ENCODE measurements at regions not wholly inside any gene's neighbourhood (a gene's known extent, or its start where the extent isn't known, plus 50 kb on each side); places are given as distances from the start of the nearest gene placed in this dataset.

DNA sequence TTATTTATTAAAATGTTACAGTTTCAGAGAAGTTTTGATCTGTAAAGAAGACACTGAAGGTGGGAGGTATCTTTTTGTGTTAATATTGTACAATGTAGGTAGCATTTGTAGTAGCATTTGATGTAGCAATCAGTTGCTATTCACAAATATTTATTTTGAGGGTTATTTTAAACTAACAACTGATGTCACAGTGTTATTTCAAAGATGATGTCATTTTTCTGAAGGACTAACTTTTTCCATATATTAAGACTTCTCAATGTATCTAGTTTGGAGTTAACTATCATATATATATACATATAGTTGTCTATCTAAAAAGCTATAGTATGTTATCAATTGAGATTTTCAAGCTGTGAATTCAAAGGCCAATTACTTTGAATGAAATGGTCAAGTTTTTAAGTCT lies 1003.3 kb downstream of the DSC3 start:
- TF ChIP-seq, protein P1, sequence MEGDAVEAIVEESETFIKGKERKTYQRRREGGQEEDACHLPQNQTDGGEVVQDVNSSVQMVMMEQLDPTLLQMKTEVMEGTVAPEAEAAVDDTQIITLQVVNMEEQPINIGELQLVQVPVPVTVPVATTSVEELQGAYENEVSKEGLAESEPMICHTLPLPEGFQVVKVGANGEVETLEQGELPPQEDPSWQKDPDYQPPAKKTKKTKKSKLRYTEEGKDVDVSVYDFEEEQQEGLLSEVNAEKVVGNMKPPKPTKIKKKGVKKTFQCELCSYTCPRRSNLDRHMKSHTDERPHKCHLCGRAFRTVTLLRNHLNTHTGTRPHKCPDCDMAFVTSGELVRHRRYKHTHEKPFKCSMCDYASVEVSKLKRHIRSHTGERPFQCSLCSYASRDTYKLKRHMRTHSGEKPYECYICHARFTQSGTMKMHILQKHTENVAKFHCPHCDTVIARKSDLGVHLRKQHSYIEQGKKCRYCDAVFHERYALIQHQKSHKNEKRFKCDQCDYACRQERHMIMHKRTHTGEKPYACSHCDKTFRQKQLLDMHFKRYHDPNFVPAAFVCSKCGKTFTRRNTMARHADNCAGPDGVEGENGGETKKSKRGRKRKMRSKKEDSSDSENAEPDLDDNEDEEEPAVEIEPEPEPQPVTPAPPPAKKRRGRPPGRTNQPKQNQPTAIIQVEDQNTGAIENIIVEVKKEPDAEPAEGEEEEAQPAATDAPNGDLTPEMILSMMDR (IDR thresholded peaks at IDR 0.05; ENCODE audit: poor library complexity), result no peak
- TF ChIP-seq EZH2 (IDR thresholded peaks at IDR 0.05; ENCODE audit: borderline replicate concordance), result no peak
- no peak for TF ChIP-seq EZH2phosphoT487 (IDR thresholded peaks at IDR 0.05; ENCODE audit: low read depth, severe bottlenecking, unreplicated experiment)

All from hepatocyte (in vitro differentiated cells).